Progenitor cell of endocrine pancreas (in vitro differentiated cells): ENCODE measurements at regions not wholly inside any gene's neighbourhood (a gene's known extent, or its start where the extent isn't known, plus 50 kb on each side); places are given as distances from the start of the nearest gene placed in this dataset.

Experiments
- DNase-seq: peaks from one replicate; pipeline ENCODE4 v3.0.0; 2021; ENCODE audit warnings: low spot score; ENCODE audit not compliant: unreplicated experiment
- H3K27ac Mint-ChIP-seq: 2 replicates; pipeline ENCODE4 v1.8.0; 2021; ENCODE audit warnings: mild to moderate bottlenecking, moderate library complexity, mixed read lengths
- H3K27me3 Mint-ChIP-seq: 2 replicates; pipeline ENCODE4 v1.8.0; 2021; ENCODE audit warnings: mixed read lengths
- H3K36me3 Mint-ChIP-seq: 2 replicates; pipeline ENCODE4 v1.8.0; 2022; ENCODE audit warnings: mixed read lengths; ENCODE audit not compliant: insufficient read depth
- H3K4me1 Mint-ChIP-seq: 2 replicates; pipeline ENCODE4 v1.8.0; 2021; ENCODE audit warnings: low read depth, mixed read lengths
- H3K4me3 Mint-ChIP-seq: 2 replicates; pipeline ENCODE4 v1.8.0; 2021; ENCODE audit warnings: low read depth, mild to moderate bottlenecking, moderate library complexity, mixed read lengths
- H3K9me3 Mint-ChIP-seq: 2 replicates; pipeline ENCODE4 v1.8.0; 2021; ENCODE audit warnings: low read depth, mixed read lengths
- CTCF ChIP-seq: fragments of 200-600 bp; sonication (generic); IDR thresholded peaks from one replicate; pipeline ENCODE4 v1.5.0; 2021; ENCODE audit warnings: antibody characterized with exemption, mild to moderate bottlenecking; ENCODE audit not compliant: unreplicated experiment

GRCh38 chr15:37773111-37773860, 161.2 kb upstream of the TMCO5A start:
- DNase-seq: no peak
- no peak overlapping the region for H3K27ac Mint-ChIP-seq
- no peak for TF ChIP-seq CTCF
- H3K27me3 Mint-ChIP-seq: peaks cover 11% of the 10 kb centered on the region
- no peaks in the 10 kb centered on the region for H3K4me1 Mint-ChIP-seq
- no peaks in the 10 kb centered on the region for H3K36me3 Mint-ChIP-seq
- H3K9me3 Mint-ChIP-seq: peaks cover 2% of the 10 kb centered on the region
- no peak overlapping the region for H3K4me3 Mint-ChIP-seq

- no peak for TF ChIP-seq CTCF
- no peak for DNase-seq
- no peak overlapping the region for H3K4me3 Mint-ChIP-seq
- no peaks in the 10 kb centered on the region for H3K36me3 Mint-ChIP-seq
- H3K27ac Mint-ChIP-seq: no peak overlapping the region
- peaks cover 12% of the 10 kb centered on the region for H3K27me3 Mint-ChIP-seq
- peaks cover 5% of the 10 kb centered on the region for H3K9me3 Mint-ChIP-seq
- peaks cover 2% of the 10 kb centered on the region for H3K4me1 Mint-ChIP-seq
These were observed 159.5 kb upstream of the TMCO5A start for GRCh38 chr15:37774961-37775360.

- no peak for TF ChIP-seq CTCF
- H3K27ac Mint-ChIP-seq: no peak overlapping the region
- H3K36me3 Mint-ChIP-seq: no peaks in the 10 kb centered on the region
- H3K27me3 Mint-ChIP-seq: peaks cover 3% of the 10 kb centered on the region
- H3K4me1 Mint-ChIP-seq: peaks cover 2% of the 10 kb centered on the region
- no peak for DNase-seq
- no peak overlapping the region for H3K4me3 Mint-ChIP-seq
- peaks cover 5% of the 10 kb centered on the region for H3K9me3 Mint-ChIP-seq
These were observed 157.4 kb upstream of the TMCO5A start for GRCh38 chr15:37777006-37777405.

- DNase-seq: no peak
- H3K4me3 Mint-ChIP-seq: no peak overlapping the region
- no peak for TF ChIP-seq CTCF
- no peak overlapping the region for H3K27ac Mint-ChIP-seq
- H3K27me3 Mint-ChIP-seq: peaks cover 4% of the 10 kb centered on the region
- no peaks in the 10 kb centered on the region for H3K36me3 Mint-ChIP-seq
- peaks cover 3% of the 10 kb centered on the region for H3K9me3 Mint-ChIP-seq
- H3K4me1 Mint-ChIP-seq: peaks cover 7% of the 10 kb centered on the region
These were observed 151.2 kb upstream of the TMCO5A start for GRCh38 chr15:37783290-37783689.

GRCh38 chr15:37788330-37788729, 146.1 kb upstream of the TMCO5A start:
- Mint-ChIP-seq H3K9me3 (peaks cover 3% of the 10 kb centered on the region), H3K4me3 (no peak overlapping the region), H3K27me3 (no peaks in the 10 kb centered on the region), H3K36me3 (no peaks in the 10 kb centered on the region), H3K4me1 (peaks cover 22% of the 10 kb centered on the region), H3K27ac (no peak overlapping the region)
- no peak for TF ChIP-seq CTCF
- no peak for DNase-seq
